ENCODE measurements at regions not wholly inside any gene's neighbourhood (a gene's known extent, or its start where the extent isn't known, plus 50 kb on each side); places are given as distances from the start of the nearest gene placed in this dataset.

- TF ChIP-seq POLR2A (IDR thresholded peaks at IDR 0.05) (no peak), CTCF (IDR thresholded peaks at IDR 0.05) (no peak)
Observed at GRCh38 chr2:23100406-23100805, 284.6 kb upstream of the KLHL29 start.

Data from vagina (tissue), 2 donors.